Right atrium auricular region (tissue), 2 donors: ENCODE measurements at regions not wholly inside any gene's neighbourhood (a gene's known extent, or its start where the extent isn't known, plus 50 kb on each side); places are given as distances from the start of the nearest gene placed in this dataset.

Source experiments
- DNase-seq: peaks from one replicate; pipeline ENCODE4 v3.0.0-alpha.2; 2019; ENCODE audit warnings: low spot score
- H3K27ac ChIP-seq, 2 donors: fragments of 200-600 bp; sonication (generic); 1 replicate in 1 of 2; 2 replicates in 1 of 2; pipeline ENCODE4 v1.5.1; 2016 to 2019
- H3K27me3 ChIP-seq, 2 donors: fragments of 200-600 bp; sonication (generic); one replicate each; pipeline versions ENCODE4 v1.5.1 to v1.6.0; 2017 to 2019
- H3K36me3 ChIP-seq: fragments of 200-600 bp; sonication (generic); one replicate; pipeline ENCODE4 v1.5.1; 2016
- H3K4me1 ChIP-seq, 2 donors: fragments of 200-600 bp; sonication (generic); one replicate each; pipeline versions ENCODE4 v1.5.1 to v1.6.0; 2017 to 2019
- H3K4me3 ChIP-seq, 2 donors: fragments of 200-600 bp; sonication (generic); 1 replicate in 1 of 2; 2 replicates in 1 of 2; pipeline ENCODE4 v1.5.1; 2017 to 2019; ENCODE audit warnings: mild to moderate bottlenecking in 1 of 2, moderate library complexity in 1 of 2
- H3K9me3 ChIP-seq, 2 donors: fragments of 200-600 bp; sonication (generic); one replicate each; pipeline ENCODE4 v1.5.1; 2019
- TF ChIP-seq, protein P1 (sequence below), 2 donors: fragments of 200-600 bp; sonication (generic); IDR thresholded peaks; one replicate each; pipeline ENCODE4 v1.5.1; 2019; ENCODE audit warnings: antibody characterized with exemption in 2 of 2

DNA sequence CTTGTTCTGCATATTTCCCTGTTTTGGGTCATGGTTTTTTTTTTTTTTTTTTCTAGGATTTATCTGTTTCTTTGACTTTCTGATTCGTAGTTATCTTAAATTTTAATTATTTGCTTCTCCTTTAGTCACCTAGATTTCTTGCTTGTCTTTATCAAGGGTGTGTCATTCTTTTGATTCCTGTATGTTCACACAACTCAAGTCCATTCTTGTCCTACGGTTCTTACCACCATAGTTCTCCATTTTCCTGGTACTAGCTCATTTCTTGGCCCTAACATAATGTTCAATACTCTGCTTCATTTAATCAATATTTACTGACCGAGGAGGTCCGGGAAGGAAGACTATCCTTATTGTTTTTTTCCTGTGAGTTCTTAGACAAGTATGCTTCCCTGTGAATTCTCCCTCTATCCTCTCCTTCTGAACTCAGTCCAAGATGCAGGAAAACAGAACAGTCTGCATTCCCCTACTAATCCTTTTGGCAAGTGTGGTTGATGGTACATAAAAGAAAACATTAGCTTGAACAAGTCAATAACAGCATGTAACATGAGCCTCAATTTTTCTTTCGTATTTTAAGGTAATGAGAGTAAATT is 1346.4 kb upstream of the SEL1L start:
- H3K4me1 ChIP-seq, result no peaks in the 10 kb centered on the region
- H3K27ac ChIP-seq, result no peak overlapping the region
- no peaks in the 10 kb centered on the region for H3K36me3 ChIP-seq
- TF ChIP-seq, protein P1, sequence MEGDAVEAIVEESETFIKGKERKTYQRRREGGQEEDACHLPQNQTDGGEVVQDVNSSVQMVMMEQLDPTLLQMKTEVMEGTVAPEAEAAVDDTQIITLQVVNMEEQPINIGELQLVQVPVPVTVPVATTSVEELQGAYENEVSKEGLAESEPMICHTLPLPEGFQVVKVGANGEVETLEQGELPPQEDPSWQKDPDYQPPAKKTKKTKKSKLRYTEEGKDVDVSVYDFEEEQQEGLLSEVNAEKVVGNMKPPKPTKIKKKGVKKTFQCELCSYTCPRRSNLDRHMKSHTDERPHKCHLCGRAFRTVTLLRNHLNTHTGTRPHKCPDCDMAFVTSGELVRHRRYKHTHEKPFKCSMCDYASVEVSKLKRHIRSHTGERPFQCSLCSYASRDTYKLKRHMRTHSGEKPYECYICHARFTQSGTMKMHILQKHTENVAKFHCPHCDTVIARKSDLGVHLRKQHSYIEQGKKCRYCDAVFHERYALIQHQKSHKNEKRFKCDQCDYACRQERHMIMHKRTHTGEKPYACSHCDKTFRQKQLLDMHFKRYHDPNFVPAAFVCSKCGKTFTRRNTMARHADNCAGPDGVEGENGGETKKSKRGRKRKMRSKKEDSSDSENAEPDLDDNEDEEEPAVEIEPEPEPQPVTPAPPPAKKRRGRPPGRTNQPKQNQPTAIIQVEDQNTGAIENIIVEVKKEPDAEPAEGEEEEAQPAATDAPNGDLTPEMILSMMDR (IDR thresholded peaks at IDR 0.05), result no peak
- peaks cover 0 to 5% of the 10 kb centered on the region in 2 donors for H3K9me3 ChIP-seq
- DNase-seq, result no peak
- H3K27me3 ChIP-seq, result no peaks in the 10 kb centered on the region
- H3K4me3 ChIP-seq, result no peak overlapping the region

DNA sequence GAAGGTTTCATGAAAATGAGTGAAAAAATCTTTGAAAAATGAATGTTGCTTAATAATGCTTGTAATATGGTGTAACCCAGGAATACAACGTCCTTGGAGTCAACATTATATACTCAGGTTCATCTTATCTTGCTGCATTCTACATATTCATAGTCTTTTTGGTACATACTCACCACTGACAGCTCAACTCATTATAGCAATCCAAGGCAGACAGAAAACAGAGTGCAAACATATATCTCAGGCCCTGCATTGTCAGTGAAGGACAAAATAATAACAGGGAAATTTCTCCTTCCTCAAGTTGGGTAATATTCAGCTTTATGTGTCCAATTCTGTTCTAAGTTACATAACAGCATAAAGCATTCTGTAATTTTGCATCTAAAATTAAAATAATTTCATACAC is 1353.0 kb upstream of the SEL1L start:
- no peaks in the 10 kb centered on the region for H3K4me1 ChIP-seq
- no peak for DNase-seq
- H3K27ac ChIP-seq, result no peak overlapping the region
- H3K4me3 ChIP-seq, result no peak overlapping the region
- peaks cover 0 to 5% of the 10 kb centered on the region in 2 donors for H3K9me3 ChIP-seq
- H3K36me3 ChIP-seq, result no peaks in the 10 kb centered on the region
- TF ChIP-seq, protein P1 (IDR thresholded peaks at IDR 0.05), result no peak
- no peaks in the 10 kb centered on the region for H3K27me3 ChIP-seq

DNA sequence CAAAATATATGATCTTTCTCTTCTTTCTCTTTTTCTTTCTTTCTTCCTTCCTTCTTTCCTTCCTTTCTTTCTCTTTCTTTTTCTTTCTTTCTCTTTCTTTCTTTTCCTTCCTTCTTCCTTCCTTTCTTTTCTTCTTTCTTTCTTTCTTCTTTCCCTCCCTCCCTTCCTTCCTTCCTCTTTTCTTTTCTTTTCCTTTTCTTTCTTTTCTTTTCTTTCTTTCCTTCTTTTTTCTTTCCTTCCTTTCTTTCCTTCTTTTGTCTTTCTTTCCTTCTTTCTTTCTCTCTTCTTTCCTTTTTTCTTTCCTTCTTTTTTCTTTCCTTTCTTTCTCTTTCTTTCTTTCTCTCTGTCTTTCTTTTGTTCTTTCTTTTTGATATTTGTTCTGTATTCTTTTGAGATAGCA is 1356.0 kb upstream of the SEL1L start:
- Histone ChIP-seq H3K27me3 (no peaks in the 10 kb centered on the region), H3K9me3 (no peaks in the 10 kb centered on the region), H3K4me1 (no peaks in the 10 kb centered on the region), H3K36me3 (no peaks in the 10 kb centered on the region), H3K4me3 (no peak overlapping the region), H3K27ac (no peak overlapping the region)
- TF ChIP-seq, protein P1 (IDR thresholded peaks at IDR 0.05), result no peak
- DNase-seq, result no peak

DNA sequence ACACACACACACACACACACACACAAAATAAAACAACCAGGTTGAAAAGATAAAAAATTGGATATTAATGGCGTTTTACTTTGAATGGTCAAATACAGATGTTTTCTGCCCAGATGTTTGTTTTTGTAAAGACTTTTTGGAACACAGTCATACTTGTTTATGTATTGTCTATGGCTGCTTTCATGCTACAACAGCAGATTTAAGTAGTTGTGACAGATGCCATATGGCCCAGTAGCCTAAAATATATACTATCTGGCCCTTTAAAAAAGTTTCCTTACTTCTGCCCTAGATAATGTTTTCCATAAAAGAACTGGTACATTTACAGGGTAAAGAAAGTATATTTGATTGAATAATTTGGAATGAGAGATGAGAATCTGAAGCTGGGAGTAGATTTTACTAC is 1362.8 kb upstream of the SEL1L start:
- no peak overlapping the region for H3K27ac ChIP-seq
- no peaks in the 10 kb centered on the region for H3K36me3 ChIP-seq
- TF ChIP-seq, protein P1 (IDR thresholded peaks at IDR 0.05), result no peak
- no peak overlapping the region for H3K4me3 ChIP-seq
- DNase-seq, result no peak
- H3K4me1 ChIP-seq, result no peaks in the 10 kb centered on the region
- H3K9me3 ChIP-seq, result no peaks in the 10 kb centered on the region
- H3K27me3 ChIP-seq, result no peaks in the 10 kb centered on the region

DNA sequence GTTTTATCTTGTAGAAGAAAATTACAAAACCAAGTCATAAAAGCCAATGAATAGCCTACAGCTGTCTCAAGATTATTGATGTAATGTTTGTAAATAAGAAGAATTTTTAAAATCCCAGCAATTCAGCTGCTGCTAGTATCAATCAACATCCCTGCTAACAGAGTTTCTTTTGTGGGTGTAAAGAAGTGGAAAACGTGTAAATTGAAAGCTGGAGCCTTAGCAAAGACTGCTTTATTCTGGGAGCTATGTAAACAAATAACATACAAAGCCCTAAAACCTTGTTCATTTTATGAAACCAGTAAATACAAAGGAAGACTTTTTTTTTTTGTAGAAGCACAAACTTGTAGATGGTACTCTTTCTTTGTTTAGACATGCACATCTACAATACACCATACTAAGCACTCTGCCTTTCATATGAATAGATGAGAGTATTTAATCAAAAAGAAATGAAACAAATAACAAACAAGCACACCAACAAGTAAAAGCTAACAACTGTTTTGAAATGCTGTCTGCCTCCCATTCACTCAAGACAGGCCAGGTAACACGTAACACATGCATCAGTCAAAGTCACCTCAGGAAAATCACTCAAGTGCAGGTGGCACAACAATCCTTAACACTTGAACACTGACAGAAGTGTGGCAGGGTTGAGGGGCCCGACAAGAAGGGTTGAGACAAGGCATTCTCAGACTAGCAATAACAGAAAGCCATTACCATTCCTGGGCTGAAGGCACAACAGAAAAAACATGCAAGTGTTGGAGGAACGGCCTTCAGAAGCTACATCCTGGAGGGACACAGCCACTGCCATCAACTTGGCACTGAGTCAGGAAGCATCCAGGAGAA is 1364.0 kb upstream of the SEL1L start:
- no peak for DNase-seq
- Histone ChIP-seq H3K27ac (no peak overlapping the region), H3K36me3 (no peaks in the 10 kb centered on the region), H3K4me1 (no peaks in the 10 kb centered on the region), H3K9me3 (no peaks in the 10 kb centered on the region), H3K4me3 (no peak overlapping the region), H3K27me3 (no peaks in the 10 kb centered on the region)
- TF ChIP-seq, protein P1 (IDR thresholded peaks at IDR 0.05), result no peak
